ENCODE measurements at regions not wholly inside any gene's neighbourhood (a gene's known extent, or its start where the extent isn't known, plus 50 kb on each side); places are given as distances from the start of the nearest gene placed in this dataset.

- TF ChIP-seq CTCF (IDR thresholded peaks at IDR 0.05) (no peak), AFF4 (CRISPR knock-in tag; IDR thresholded peaks at IDR 0.05; ENCODE audit: borderline replicate concordance) (no peak), FOXP4 (CRISPR knock-in tag; IDR thresholded peaks at IDR 0.05) (no peak), NFYB (CRISPR knock-in tag; conservative IDR thresholded peaks at IDR 0.05; ENCODE audit: low read depth) (no peak), ATF3 (CRISPR knock-in tag; conservative IDR thresholded peaks at IDR 0.05) (no peak), PRDM15 (CRISPR knock-in tag; IDR thresholded peaks at IDR 0.05) (no peak)
These were observed 95.0 kb upstream of the BOD1 start for GRCh38 chr5:173711466-173711865.

Data from WTC11 (cell line).